Right lobe of liver (tissue), 6 donors: ENCODE measurements at regions not wholly inside any gene's neighbourhood (a gene's known extent, or its start where the extent isn't known, plus 50 kb on each side); places are given as distances from the start of the nearest gene placed in this dataset.

Experiments
- ATAC-seq, 4 donors: fragments of 200-7000 bp; cut with Tn5 transposase; one replicate each; pipeline ENCODE4 v1.9.1; 2020; ENCODE audit warnings: mild to moderate bottlenecking in 4 of 4, moderate library complexity in 4 of 4
- DNase-seq, 3 donors: peaks; one replicate each; pipeline ENCODE4 v3.0.0-alpha.2; 2020
- H3K27ac ChIP-seq, 3 donors: fragments of 200-600 bp; one replicate each; pipeline ENCODE4 v1.8.0; 2022
- H3K27me3 ChIP-seq, 2 donors: fragments of 200-600 bp; one replicate each; pipeline ENCODE4 v1.8.0; 2022
- H3K36me3 ChIP-seq, 4 donors: fragments of 200-600 bp; sonication (generic) in 1 of 4; one replicate each; pipeline versions ENCODE4 v1.5.1 to v1.8.0; 2017 to 2022; ENCODE audit warnings: control low read depth in 1 of 4
- H3K4me1 ChIP-seq, 4 donors: fragments of 200-600 bp; sonication (generic) in 1 of 4; one replicate each; pipeline versions ENCODE4 v1.5.1 to v1.8.0; 2017 to 2022; ENCODE audit warnings: control low read depth in 1 of 4
- H3K4me3 ChIP-seq, 3 donors: fragments of 200-600 bp; one replicate each; pipeline ENCODE4 v1.8.0; 2022
- H3K9me3 ChIP-seq, 4 donors: fragments of 200-600 bp; sonication (generic) in 1 of 4; one replicate each; pipeline versions ENCODE4 v1.5.1 to v1.8.0; 2017 to 2022; ENCODE audit warnings: control low read depth in 1 of 4
- POLR2A ChIP-seq: fragments of 450-650 bp; IDR thresholded peaks from one replicate; pipeline ENCODE4 v1.6.1; 2017; ENCODE audit warnings: antibody characterized with exemption, mild to moderate bottlenecking
- WGBS: methylation state at CpG from one replicate; pipeline ENCODE4 v1.1.6; 2018; ENCODE audit warnings: low coverage, low lambda C conversion rate; ENCODE audit not compliant: insufficient coverage; ENCODE audit errors: missing lambda C conversion rate; 5-methylcytosine and 5-hydroxymethylcytosine counted together
- intact Hi-C, 2 donors: fragments of 100-400 bp; cut with DNase I; formaldehyde crosslinking; loops; one replicate each; pipeline versions ENCODE4 v1.11.2 to v1.14.1; 2022
- TF ChIP-seq, protein P1 (sequence below), 4 donors: fragments of 200-600 bp in 3 of 4; fragments of 450-650 bp in 1 of 4; IDR thresholded peaks; one replicate each; pipeline versions ENCODE4 v1.5.1 to v1.8.0; 2016 to 2022; ENCODE audit warnings: antibody characterized with exemption in 4 of 4, mild to moderate bottlenecking in 2 of 4
- donor health status: DM: no; HTN: yes; CAD: no.
- donor health status: DM: no; HTN: no; CAD: no.
- donor health status: DM: no; HTN: no; CAD: no.
- donor health status: DM: no; HTN: yes; CAD: no.
- donor health status: DM: no; HTN: yes; CAD: no.

GRCh38 chr6:49003348-49003747, 459.7 kb downstream of the MMUT start:
- Histone ChIP-seq H3K4me3 (no peak overlapping the region), H3K4me1 (no peaks in the 10 kb centered on the region), H3K9me3 (no peaks in the 10 kb centered on the region), H3K36me3 (no peaks in the 10 kb centered on the region), H3K27ac (no peak overlapping the region), H3K27me3 (no peaks in the 10 kb centered on the region)
- ATAC-seq (no peak), DNase-seq (no peak)
- TF ChIP-seq, protein P1, sequence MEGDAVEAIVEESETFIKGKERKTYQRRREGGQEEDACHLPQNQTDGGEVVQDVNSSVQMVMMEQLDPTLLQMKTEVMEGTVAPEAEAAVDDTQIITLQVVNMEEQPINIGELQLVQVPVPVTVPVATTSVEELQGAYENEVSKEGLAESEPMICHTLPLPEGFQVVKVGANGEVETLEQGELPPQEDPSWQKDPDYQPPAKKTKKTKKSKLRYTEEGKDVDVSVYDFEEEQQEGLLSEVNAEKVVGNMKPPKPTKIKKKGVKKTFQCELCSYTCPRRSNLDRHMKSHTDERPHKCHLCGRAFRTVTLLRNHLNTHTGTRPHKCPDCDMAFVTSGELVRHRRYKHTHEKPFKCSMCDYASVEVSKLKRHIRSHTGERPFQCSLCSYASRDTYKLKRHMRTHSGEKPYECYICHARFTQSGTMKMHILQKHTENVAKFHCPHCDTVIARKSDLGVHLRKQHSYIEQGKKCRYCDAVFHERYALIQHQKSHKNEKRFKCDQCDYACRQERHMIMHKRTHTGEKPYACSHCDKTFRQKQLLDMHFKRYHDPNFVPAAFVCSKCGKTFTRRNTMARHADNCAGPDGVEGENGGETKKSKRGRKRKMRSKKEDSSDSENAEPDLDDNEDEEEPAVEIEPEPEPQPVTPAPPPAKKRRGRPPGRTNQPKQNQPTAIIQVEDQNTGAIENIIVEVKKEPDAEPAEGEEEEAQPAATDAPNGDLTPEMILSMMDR (IDR thresholded peaks at IDR 0.05): no peak
- no peak for TF ChIP-seq POLR2A
- WGBS: 38% methylated on average over 3 of the region's 3 CpGs
- intact Hi-C loops: no loop called here

GRCh38 chr6:49001856-49002541, 461.1 kb downstream of the MMUT start:
- TF ChIP-seq, protein P1 (IDR thresholded peaks at IDR 0.05): no peak
- TF ChIP-seq POLR2A: no peak
- Histone ChIP-seq H3K4me1 (no peaks in the 10 kb centered on the region), H3K27ac (no peak overlapping the region), H3K36me3 (no peaks in the 10 kb centered on the region), H3K27me3 (no peaks in the 10 kb centered on the region), H3K4me3 (no peak overlapping the region), H3K9me3 (no peaks in the 10 kb centered on the region)
- intact Hi-C loops: no loop called here
- no peak for ATAC-seq
- DNase-seq: no peak

DNA sequence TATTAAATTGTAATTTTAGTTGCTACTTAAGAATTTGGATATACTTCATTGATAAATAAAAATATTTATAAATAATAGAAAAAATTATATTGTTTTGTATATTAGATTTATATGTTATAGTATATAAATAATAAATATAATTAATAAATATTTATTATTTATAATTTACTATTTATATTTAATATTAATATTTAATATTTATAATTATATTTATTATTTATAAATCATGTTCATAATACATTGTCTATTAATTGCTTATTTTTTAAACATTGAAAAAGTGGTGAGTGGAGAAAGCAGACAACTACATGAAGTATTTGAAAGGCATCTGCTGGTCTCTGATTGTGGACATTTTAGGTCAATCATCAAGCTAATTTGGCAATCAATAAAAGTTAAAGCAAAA, 464.5 kb downstream of the MMUT start:
- H3K36me3 ChIP-seq: no peaks in the 10 kb centered on the region
- no peak for ATAC-seq

DNA sequence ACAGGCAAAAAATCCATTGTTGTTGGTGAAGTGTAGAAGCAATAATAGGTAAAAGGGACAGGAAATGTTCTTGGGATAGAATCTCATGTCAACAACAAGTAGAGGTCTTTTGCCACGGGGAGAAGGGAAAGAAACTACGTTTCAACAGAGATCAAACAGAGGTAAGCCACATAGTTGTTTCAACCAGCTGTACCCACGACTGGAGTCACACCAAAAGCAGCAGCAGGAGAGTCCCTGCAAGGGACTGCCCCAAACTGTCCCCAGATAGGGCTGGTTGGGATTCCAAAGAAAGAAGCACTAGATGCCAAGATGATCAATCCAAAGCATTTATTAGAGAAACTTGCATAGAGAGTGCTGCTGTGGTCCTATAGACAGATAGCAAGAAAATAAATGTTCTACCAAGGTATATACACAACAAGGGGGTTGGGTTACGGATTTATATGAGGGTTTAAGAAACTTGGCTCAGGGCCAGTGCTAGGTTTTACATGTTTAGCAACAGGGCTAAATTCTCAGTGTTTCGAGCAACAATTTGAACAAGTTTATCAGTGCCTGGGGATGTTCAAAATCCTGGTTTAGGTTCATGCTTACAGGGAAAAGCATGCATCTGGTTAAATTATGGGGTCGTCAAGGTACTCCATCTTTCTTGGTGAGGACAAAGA, 466.5 kb downstream of the MMUT start:
- no peak for ATAC-seq
- intact Hi-C loops: no loop called here
- no peak for TF ChIP-seq POLR2A
- TF ChIP-seq, protein P1 (IDR thresholded peaks at IDR 0.05): no peak
- no peaks in the 10 kb centered on the region for H3K4me1 ChIP-seq
- H3K9me3 ChIP-seq: no peaks in the 10 kb centered on the region
- DNase-seq: no peak
- no peaks in the 10 kb centered on the region for H3K36me3 ChIP-seq
- H3K27me3 ChIP-seq: no peaks in the 10 kb centered on the region
- no peak overlapping the region for H3K4me3 ChIP-seq
- 38% methylated on average over 6 of the region's 6 CpGs for WGBS
- no peak overlapping the region for H3K27ac ChIP-seq

More for the DNA sequence above, 464.5 kb downstream of the MMUT start:
- no peak for TF ChIP-seq POLR2A
- TF ChIP-seq, protein P1 (IDR thresholded peaks at IDR 0.05): no peak
- no peak overlapping the region for H3K4me3 ChIP-seq
- DNase-seq: no peak
- H3K9me3 ChIP-seq: no peaks in the 10 kb centered on the region
- no peaks in the 10 kb centered on the region for H3K4me1 ChIP-seq
- no peaks in the 10 kb centered on the region for H3K27me3 ChIP-seq
- intact Hi-C loops: no loop called here
- no peak overlapping the region for H3K27ac ChIP-seq
